HG03175 (cell line): ENCODE measurements at regions not wholly inside any gene's neighbourhood (a gene's known extent, or its start where the extent isn't known, plus 50 kb on each side); places are given as distances from the start of the nearest gene placed in this dataset.
"Not testable (repeated sequence)": the region's sequence is repeated elsewhere in the genome, so short reads cannot be mapped to it uniquely, and the experiment has no call there.

Experiments
- ATAC-seq: cut with Tn5 transposase; IDR thresholded peaks from one replicate; pipeline ENCODE4 v1.9.1; 2021; ENCODE audit warnings: mild to moderate bottlenecking, moderate library complexity; ENCODE audit not compliant: unreplicated experiment

DNA sequence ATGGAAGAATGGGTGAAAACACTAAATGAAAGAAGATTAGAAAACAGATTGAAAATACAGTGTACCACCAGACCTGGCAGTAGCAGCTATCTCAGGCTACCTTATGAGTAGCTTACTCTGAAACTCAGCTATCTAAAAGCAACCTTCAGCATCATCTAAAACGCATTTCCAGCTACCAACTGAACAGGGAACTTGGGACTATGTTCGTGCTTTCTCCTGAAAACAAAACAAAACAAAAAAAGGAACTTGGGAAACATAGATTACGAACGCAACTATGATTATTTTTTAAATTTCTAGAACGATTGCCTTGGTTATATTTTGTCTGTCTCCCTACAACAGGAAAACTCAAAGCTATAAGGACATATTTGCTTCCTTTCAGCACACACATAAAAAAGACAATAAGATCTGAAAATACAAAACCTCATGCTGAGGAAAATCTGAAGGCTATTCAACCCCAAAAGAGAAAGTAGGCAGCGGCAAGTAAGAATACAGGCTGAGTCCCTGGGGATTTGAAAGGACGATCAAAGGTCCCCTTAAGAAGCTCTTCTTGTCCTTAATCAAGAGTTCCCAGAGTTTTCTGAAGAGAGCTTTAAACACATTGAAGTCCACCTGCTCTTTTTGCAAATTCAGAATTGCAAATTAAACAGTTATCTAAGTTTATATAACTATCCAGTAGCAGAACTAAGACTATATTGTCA, 53.4 kb downstream of the OR2K2 start:
- no peak for ATAC-seq

DNA sequence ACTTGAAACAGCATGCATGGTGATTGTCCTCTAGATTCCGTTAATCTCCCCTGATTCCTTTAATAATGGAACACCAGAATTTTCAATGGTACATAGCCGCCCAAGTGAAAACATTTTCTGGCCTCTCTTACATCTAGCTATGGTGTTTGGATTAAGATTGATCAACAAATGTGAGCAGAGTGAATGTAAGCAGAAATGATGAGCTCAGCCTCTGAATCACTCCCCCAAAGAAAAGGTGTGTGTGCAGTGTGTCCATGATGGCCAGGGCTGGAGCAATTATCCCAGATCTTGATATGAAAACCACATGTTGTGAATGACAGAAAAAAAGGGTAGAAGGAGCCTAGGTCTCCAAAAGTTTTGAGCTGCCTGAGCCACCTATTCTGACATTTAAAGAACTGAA, 55.3 kb downstream of the OR2K2 start:
- no peak for ATAC-seq

DNA sequence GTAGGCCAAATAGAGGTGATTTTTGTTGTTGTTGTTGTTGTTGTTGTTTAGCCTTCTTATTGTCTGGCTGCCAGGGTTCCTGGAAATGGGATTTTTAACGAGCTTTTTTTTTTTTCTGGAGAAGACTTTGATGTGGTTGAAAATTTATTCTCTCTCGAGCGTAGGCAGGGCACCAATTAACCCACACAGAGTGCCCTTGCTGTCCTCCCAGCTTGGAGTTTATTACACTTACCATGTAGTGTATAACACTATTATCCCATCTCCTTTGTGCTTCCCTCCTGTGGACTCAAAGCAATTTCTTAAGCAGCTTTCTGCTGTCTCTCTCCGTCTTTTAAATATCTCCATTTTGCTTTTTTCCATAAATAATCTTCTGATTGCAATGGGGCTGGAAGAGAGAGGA, 57.4 kb downstream of the OR2K2 start:
- no peak for ATAC-seq

DNA sequence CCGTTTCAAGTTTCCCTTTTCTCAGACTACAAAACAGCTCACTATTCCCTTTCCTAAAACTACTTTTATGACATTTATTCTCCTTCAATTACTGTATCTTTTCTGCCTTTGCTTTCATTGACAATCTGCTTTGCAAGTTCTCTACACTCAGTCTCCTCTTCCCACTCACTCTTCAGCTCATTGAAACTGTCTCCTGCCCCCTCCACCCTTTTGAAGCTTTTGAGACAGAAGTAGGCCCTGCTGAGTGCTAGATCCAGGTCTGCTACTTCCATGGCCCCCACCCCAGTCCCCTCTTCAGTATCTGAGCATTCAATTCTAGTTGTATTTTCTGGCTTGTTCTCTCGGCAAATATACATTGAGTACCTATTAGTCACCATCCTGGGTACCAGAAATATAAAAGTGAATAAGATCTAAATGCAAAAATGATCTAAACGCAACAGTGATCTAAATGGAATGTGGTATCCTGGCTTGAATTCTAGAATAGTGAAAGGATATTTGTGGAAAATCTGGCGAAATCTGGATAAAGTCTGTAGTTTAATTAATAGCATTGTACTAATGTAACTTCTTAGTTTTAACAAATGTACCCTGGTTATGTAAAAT, 58.4 kb downstream of the OR2K2 start:
- no peak for ATAC-seq

DNA sequence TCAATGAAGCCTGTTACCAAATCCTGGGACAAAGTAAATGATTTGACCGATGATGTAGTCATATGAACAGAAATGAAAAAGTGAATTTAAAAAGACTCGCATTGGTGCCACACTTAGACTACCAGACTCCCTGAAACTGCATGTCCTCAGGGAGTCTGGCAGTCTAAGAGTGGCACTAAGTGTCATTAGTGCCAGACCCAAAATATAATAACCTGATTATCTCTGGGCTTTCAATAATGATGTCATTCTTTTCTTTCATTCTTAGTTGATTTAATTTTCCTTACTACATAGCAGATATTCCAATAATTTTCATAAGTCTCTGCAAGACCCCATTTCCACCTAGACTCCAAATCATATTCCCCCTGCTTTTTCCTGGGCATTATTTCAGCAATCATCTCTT, 59.0 kb downstream of the OR2K2 start:
- no peak for ATAC-seq

DNA sequence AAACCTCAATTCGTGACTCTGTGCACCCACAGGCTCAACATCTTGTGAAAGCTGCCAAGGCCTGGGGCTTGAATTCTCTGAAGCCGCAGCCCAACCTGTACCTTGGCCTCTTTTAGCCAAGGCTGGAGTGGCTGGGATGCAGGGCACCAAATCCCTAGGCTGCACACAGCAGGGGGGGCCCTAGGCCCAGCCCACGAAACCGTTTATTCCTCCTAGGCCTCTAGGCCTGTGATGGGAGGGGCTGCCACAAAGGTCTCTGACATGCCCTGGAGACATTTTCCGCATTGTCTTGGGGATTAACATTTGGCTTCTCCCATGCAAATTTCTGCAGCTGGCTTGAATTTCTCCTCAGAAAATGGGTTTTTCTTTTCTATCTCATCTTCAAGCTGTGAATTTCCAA, 64.0 kb downstream of the OR2K2 start:
- not testable (repeated sequence) for ATAC-seq

DNA sequence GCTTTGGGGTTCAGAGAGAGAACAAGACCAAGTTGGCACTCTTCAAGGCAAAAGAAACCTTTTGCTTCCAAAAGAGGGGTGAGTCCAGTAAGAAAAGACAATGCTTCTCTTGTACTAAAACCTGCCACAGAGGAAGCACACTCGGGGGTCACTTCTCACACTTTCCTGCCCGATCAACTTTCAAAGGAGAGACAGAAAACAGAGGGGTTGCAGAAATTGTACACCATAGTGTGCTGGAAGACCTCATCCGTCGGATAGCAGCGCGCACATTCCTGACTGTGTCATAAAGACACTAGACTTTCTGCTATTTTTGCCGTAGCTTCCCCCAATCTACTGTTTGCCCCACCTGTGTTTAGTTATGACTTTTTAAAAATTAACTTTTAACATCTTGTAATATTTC, 66.9 kb downstream of the OR2K2 start:
- no peak for ATAC-seq

DNA sequence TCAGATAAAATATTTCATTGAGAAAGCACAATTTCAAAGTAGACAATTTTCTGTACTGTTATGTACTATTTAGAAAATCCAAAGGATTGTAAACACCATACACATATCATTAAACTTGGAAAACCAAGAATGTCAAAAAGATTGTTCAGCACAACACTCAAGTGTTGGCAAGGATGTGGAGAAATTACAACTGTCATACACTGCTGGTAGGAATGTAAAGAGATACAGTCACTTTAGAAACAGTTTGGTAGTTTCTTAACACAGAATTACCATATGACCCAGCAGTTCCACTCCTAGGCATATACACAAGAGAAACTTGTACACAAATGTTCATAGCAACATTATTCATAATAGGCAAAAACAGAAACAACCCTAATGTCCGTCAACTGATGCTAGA, 71.2 kb downstream of the OR2K2 start:
- no peak for ATAC-seq

DNA sequence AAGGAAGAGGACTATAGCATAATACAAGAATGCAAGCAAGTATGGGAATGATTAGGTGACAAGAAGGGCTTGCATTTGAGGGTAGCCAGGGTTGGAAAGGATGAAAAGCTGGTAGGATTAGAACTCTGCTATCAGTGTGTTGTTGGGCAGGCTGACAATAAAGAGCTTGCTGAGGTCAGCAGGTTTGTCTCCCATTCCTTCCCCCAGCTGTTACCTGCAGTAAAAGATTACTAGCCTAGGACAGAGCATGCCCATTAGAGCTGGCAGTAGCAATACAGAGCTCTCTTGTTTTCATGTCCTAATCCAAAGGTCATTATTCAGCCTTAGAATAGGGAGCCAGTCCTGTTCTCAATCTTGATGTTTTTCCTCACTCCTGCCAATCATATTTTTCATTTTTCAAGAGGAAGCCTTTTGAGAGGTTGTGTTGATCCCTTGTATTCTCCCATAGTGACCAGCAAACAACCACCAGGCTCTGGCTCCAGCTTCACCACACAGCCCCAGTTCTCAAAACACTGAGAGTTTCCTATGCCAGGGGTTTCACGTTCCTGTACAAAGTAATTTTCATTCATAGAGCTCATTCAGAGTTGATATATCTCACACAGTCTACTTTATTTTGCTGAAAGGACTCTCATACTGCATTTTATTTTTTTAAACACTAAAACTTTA, 71.7 kb downstream of the OR2K2 start:
- ATAC-seq, result no peak

DNA sequence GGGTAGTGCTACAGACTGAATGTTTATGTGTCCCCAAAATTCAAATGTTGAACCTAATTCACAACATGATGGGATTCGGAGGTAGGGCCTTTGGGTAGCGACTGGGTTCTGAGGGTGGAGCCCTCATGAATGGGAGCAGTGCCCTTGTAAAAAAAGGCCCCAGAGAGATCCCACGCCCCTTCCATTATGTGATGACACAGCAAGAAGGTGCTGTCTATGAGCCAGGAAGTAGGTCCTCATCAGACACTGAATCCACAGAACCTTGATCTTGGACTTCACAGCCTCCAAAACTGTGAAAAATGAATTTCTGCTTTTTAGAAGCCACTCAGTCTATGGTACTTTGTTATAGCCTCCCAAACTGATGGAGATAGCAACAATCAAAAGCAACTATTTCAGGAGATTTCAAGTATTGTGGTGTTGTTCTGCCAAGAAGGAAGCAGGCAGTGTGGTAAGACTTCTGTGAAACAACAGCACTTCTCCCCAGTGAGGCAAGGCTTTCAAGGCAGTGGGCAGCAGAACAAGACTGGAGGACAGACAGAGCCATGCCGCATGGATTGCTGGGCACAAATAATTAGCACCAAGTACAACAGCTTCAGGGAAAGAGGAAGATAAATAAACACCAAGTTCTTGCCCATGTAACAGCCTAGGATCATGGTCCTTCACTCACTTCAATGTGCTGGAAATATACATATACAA, 76.1 kb downstream of the OR2K2 start:
- no peak for ATAC-seq

DNA sequence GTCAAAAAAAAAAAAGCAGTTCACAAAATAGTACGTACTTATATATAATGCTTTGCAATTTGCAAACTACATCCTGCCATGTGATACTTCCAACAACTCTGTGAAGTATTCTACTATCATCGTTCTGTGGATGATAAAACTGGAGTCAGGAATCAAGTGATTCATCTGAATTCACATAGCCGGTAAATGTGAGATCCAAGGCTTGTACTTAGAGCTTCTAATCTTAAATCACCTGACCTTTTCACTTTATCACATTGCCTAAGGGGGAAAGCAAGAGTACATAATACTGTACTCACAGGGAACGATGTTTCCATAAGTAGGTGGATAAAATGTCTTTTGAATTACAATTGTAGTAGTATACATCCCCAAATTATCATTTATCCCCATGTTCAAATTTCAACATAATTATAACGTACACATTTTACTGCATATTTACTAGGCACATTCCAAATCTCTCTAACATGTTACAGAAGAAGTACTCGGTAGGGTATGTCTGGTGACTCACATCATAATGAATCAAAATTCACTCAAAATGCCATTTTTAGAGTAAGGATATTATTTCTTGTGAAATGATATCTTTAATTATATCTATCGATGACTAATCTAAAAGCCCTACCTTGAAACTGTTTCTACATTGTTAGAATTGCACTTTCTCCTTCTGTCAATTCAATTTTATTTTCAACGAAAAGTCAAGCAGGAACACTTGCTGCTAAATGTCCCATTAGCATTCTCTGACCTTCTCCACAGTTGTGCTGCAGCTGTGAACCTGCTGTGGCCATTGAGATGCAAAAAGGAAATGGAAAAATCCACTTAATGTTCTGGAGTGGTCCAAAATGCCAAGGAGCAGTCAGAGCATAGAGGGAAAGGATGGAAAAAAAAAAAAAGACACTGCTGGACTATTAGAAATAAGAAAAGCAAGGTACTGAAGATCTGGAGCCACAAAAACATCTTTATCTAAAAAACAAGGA, 78.9 kb downstream of the OR2K2 start:
- ATAC-seq, result no peak

DNA sequence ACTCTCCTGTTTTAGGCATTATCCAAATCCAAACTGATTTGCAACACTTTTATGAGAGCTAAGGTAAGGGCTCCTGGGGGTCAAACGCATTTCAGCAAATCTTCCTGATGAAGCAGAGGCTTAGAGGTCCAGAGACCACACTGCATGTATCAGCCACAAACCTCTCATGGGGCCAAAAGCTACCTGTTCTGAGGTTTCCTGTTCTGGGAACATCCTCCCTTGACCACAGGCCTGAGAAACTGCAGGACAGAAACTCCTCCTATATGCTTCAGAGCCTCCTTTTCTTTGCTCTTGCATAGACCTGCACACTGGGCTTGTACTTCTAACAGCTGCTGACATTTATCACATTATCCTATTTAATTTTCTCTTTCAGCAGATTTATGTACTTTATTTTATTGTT, 92.6 kb downstream of the OR2K2 start:
- no peak for ATAC-seq

DNA sequence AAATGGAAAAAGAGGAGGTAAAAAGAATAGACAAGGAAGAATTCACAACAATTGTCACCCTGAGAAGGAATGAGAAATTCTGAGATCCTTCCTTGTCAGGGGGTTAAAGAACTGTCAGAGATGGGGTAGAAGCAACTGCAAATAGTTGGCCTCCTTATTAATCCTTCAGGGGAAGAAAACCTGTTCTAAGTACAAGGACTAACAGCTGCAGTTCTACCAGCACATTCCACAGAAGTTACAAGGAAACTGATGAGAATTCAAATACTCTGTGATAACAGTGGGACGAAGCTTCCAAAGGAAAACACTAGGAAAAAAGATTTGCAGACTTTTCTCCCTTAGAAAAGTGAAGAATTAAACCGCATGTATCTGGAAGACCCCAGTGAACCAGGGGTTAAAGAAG, 93.7 kb downstream of the OR2K2 start:
- no peak for ATAC-seq

DNA sequence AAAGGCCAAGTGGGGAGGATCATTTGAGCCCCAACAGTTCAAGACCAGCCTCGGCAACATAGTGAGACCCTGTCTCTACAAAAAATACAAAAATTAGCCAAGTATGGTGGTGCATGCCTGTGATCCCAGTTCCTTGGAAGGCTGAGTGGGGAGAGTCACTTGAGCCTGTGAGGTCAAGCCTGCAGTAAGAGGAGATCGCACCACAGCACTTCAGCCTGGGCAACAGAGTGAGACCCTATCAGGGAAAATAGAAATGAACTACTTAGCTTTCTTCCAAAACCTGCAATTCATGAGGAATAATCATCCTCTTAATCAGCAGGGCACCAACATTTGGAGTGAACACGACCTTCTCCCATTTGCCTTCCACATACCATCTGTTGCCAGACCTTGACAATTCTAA, 96.1 kb downstream of the OR2K2 start:
- no peak for ATAC-seq

DNA sequence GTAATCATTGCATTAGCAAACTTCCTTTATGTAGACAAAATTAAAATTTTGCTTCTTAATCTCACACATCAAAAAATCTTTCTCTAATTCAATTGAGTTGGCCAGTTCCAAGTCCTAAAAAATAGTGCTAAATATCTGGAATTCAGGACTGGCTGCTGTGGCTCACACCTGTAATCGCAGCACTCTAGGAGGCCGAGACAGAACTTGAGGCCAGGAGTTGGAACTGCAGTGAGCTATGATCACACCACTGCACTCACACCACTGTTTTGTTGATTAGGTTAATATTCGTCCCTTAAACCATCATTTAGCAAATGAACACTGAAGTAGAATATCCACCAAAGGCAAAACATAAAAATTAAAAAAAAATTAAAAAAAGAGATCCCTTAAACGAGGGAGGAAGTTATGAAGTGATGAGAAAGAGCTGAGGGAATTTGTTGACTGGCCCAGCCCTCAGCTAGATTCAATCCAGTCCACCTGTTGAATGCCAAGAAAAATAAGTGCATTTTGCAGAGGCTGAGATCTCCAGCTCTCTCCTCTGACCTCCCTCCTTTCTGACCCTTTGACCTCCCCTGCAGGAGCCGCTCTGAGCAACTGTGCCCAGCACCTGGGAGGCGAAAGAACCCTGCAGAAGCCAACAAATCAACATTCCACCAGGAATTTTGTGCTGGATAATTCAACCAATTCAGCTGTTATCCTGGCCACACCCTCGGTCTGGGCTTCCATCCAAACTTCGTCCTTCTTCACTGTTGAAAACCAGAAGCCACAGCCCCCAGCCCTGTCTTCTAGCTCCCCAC, 96.8 kb downstream of the OR2K2 start:
- ATAC-seq, result no peak

DNA sequence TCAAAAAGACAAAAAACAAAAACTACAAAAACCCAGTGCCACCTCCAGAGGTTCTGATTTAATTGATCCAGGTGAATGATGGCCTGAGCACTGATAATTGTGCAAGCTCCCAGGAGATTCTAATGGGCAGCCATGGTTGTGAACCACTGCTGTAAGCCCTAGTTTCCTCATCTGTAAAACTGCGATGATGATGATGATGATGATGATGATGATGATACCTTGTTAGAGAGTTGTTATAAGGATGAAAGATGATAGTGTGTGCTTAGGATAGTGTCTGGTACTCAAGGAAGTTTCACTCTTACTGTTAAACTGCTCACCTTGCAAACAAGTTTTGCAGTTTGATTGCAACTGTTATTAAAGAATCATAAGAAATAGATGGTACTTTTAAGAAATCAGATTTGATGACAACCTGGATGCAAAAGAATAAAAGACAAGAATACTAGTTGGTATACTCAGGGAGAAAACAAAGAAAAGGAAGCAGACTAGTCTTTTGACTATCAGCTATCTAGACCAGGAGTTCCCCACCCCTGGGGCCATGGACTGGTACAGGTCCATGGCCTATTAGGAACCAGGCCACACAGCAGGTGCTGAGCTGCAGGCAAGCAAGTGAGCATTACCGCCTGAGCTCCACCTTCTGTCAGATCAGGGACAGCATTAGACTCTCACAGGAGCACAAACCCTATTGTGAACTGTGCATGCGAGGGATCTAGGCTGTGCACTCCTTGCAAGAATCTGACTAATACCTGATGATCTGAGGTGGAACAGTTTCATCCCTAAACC, 98.0 kb downstream of the OR2K2 start:
- no peak for ATAC-seq

DNA sequence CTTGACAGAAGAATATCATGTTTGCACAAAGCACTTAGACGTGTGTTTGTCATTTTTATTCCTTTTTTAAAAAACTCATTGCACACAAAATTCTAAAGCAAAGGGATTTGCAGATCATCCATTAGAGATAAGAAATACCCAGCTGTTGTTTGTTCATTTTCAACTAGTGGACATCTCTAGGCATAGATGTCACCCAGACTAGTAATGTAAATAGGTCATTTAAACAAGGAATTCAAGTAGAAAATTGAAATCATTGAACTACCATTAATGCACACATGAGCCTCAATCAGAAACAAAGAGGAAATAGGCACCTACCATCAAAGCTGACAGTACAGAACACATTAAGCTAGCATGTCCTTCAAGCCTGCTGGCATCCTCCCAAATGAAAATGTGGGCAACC, 107.3 kb downstream of the OR2K2 start:
- ATAC-seq, result no peak

DNA sequence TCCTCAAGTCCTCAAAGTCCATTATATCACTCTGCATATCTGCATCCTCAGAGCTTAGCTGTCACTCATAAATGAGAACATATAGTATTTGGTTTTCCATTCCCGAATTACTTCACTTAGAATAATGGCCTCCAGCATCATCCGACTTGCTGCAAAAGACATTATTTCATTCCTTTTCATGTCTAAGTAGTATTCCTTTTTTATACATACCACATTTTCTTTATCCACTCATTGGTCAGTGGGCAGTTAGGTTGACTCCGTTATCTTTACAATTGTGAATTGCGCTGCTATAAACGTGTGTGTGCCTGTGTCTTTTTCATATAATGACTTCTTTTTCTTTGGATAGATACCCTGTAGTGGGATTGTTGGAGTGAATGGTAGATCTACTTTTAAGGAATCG, 117.2 kb downstream of the OR2K2 start:
- no peak for ATAC-seq

DNA sequence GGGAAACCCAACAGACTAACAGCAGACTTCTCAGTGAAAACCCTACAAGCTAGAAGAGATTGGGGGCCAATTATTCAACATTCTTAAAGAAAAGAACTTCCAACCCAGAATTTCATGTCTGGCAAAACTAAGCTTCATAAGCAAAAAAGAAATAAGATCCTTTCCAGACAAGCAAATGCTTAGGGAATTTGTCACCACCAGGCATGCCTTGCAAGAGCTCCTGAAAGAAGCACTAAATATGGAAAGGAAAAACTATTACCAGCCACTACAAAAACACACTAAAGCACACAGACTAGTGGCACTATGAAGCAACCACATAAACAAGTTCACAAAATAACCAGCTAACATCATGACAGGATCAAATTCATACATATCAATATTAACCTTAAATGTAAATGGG, 131.1 kb downstream of the OR2K2 start:
- no peak for ATAC-seq
